ENCODE measurements at regions not wholly inside any gene's neighbourhood (a gene's known extent, or its start where the extent isn't known, plus 50 kb on each side); places are given as distances from the start of the nearest gene placed in this dataset.

DNA sequence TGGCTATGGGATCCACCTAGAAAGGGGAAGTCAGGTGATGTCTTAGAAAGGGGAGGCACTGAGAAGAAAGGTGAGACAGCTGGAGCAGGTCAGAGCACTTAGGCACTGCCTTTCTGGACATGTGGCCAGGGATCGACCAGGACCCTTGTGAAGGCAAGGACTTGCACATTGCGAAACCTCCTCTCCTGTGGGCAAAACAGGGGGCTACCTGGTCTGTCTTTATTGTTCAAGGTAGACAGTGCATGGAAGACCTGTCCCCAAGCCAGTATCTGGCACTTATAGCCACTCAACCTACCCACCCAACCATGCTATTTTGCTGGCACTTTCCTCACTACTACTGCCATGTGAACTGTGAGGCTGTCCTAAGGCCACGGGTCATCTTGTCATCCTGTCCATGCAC, 67.2 kb downstream of the NAV1 start:
- H3K18ac ChIP-seq (ENCODE audit: extremely low read depth, low read length), result no peak overlapping the region
- H2BK120ac ChIP-seq (replicated peaks; ENCODE audit: low read depth, low read length), result no peak overlapping the region
- H3K4me2 ChIP-seq (ENCODE audit: insufficient read depth in 1 of 2, low read depth in 2 of 2, low read length in 2 of 2), result no peak overlapping the region
- H3K4ac ChIP-seq (replicated peaks; ENCODE audit: insufficient read length, low read depth, low read length), result no peak overlapping the region
- H3K9me3 ChIP-seq (ENCODE audit: insufficient read depth in 2 of 2, low read depth in 1 of 2, low read length in 1 of 2), result no peaks in the 10 kb centered on the region
- H3K27ac ChIP-seq (ENCODE audit: low read depth, low read length), result no peak overlapping the region
- H2AK5ac ChIP-seq (ENCODE audit: low read depth, low read length), result no peak overlapping the region
- no peak overlapping the region for H3K14ac ChIP-seq (ENCODE audit: insufficient read length)
- no peaks in the 10 kb centered on the region for H3K79me1 ChIP-seq (ENCODE audit: low read depth, low read length)
- H3K4me1 ChIP-seq (replicated peaks in 1 of 4; ENCODE audit: control insufficient read depth in 3 of 4, insufficient read depth in 4 of 4, low read length in 3 of 4), result 0 out of 7 replicates have a peak, but pooled peaks cover 0 to 3% (median 0%) of the 10 kb centered on the region in 4 experiments
- no peak overlapping the region for H2AFZ ChIP-seq (ENCODE audit: low read length)
- FAIRE-seq (no peak), DNase-seq (ENCODE audit: low read depth in 1 of 2, low spot score in 2 of 2) (no peak)
- no peak overlapping the region for H2BK20ac ChIP-seq (ENCODE audit: low read length)
- H3K56ac ChIP-seq (replicated peaks; ENCODE audit: insufficient read length, low read depth, low read length), result no peak overlapping the region
- H4K91ac ChIP-seq (replicated peaks; ENCODE audit: insufficient read length, low read length), result no peak overlapping the region
- no peak overlapping the region for H2BK15ac ChIP-seq (ENCODE audit: low read length)
- H4K5ac ChIP-seq (ENCODE audit: insufficient read length, low read depth, low read length), result no peak overlapping the region
- CTCF ChIA-PET (ENCODE audit: partially characterized antibody), result no interaction called here
- peaks cover 0 to 2% of the 10 kb centered on the region in 2 experiments for H4K20me1 ChIP-seq (replicated peaks in 1 of 2; ENCODE audit: control insufficient read depth in 1 of 2, insufficient read depth in 2 of 2, low read length in 2 of 2)
- no peak overlapping the region for H2BK5ac ChIP-seq (ENCODE audit: low read depth, low read length)
- H3K23ac ChIP-seq (ENCODE audit: insufficient read length), result no peak overlapping the region
- H3K36me3 ChIP-seq (ENCODE audit: control insufficient read depth in 2 of 4, insufficient read depth in 4 of 4, low read length in 3 of 4), result no peaks in the 10 kb centered on the region
- POLR2A ChIA-PET (ENCODE audit: partially characterized antibody), result no interaction called here
- H2BK12ac ChIP-seq (ENCODE audit: low read depth, low read length), result no peak overlapping the region
- no peak overlapping the region for H3K4me3 ChIP-seq (ENCODE audit: extremely low read depth in 1 of 4, insufficient read depth in 2 of 4, low read depth in 3 of 4, low read length in 4 of 4)
- H3K27me3 ChIP-seq (replicated peaks in 1 of 4; ENCODE audit: control insufficient read depth in 3 of 4, extremely low read depth in 1 of 4, insufficient read depth in 3 of 4, low read length in 3 of 4), result no peaks in the 10 kb centered on the region
- no peak overlapping the region for H3K9ac ChIP-seq (replicated peaks in 1 of 4; ENCODE audit: extremely low read depth in 1 of 4, low read depth in 3 of 4, low read length in 3 of 4)
- H3K79me2 ChIP-seq (ENCODE audit: control insufficient read depth in 1 of 2, insufficient read depth in 2 of 2, low read length in 2 of 2), result no peaks in the 10 kb centered on the region
- no peaks in the 10 kb centered on the region for H3K23me2 ChIP-seq (ENCODE audit: low read depth, low read length)
- 83% methylated on average over 3 of the region's 3 CpGs; no CpG with 5 or more reads in 1 of the 2 experiments for WGBS, 2 experiments (ENCODE audit: extremely low coverage in 1 of 2, insufficient coverage in 1 of 2, insufficient read length in 1 of 2, insufficient replicate concordance in 2 of 2, low coverage in 1 of 2, low lambda C conversion rate in 2 of 2, missing lambda C conversion rate in 1 of 2)
- H4K8ac ChIP-seq (ENCODE audit: extremely low read depth, insufficient read depth, low read length), result no peak overlapping the region
- TF ChIP-seq, protein P1, sequence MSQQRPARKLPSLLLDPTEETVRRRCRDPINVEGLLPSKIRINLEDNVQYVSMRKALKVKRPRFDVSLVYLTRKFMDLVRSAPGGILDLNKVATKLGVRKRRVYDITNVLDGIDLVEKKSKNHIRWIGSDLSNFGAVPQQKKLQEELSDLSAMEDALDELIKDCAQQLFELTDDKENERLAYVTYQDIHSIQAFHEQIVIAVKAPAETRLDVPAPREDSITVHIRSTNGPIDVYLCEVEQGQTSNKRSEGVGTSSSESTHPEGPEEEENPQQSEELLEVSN (IDR thresholded peaks at IDR 0.05), result no peak
- no peak for TF ChIP-seq BCL11A (IDR thresholded peaks at IDR 0.05; ENCODE audit: low read depth in 2 of 2, low read length in 2 of 2)
- no peak for TF ChIP-seq SUZ12 (IDR thresholded peaks at IDR 0.05; ENCODE audit: low read length)
- TF ChIP-seq RAD21 (IDR thresholded peaks at IDR 0.05 in 1 of 2, conservative IDR thresholded peaks at IDR 0.05 in 1 of 2; ENCODE audit: low read depth in 2 of 2, low read length in 2 of 2), result no peak
- no peak for TF ChIP-seq SIX5 (IDR thresholded peaks at IDR 0.05; ENCODE audit: low read depth, low read length)
- TF ChIP-seq TEAD4 (IDR thresholded peaks at IDR 0.05; ENCODE audit: low read depth, low read length), result no peak
- no peak for TF ChIP-seq ZNF274 (IDR thresholded peaks at IDR 0.05; ENCODE audit: borderline replicate concordance, extremely low read depth, low read length)
- TF ChIP-seq, protein P2, sequence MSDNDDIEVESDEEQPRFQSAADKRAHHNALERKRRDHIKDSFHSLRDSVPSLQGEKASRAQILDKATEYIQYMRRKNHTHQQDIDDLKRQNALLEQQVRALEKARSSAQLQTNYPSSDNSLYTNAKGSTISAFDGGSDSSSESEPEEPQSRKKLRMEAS (IDR thresholded peaks at IDR 0.05), result no peak
- no peak for TF ChIP-seq EP300 (IDR thresholded peaks at IDR 0.05; ENCODE audit: borderline replicate concordance in 1 of 2, low read depth in 2 of 2, low read length in 2 of 2)
- no peak for TF ChIP-seq SAP30 (IDR thresholded peaks at IDR 0.05; ENCODE audit: insufficient read depth, insufficient replicate concordance, low read length)
- no peak for TF ChIP-seq GABPA (IDR thresholded peaks at IDR 0.05; ENCODE audit: borderline replicate concordance, insufficient read depth, low read length)

Measured in H1 (cell line).